Occipital lobe (tissue), 1 donor: ENCODE measurements at regions not wholly inside any gene's neighbourhood (a gene's known extent, or its start where the extent isn't known, plus 50 kb on each side); places are given as distances from the start of the nearest gene placed in this dataset.
"Not testable (repeated sequence)": the region's sequence is repeated elsewhere in the genome, so short reads cannot be mapped to it uniquely, and the experiment has no call there.

Source experiments
- DNase-seq: peaks from one replicate; lab custom pipeline; 2025; lab: John Stamatoyannopoulos, UW

GRCh38 chr18:43714343-43715010 is 437.2 kb upstream of the SYT4 start:
- no peak for DNase-seq

DNA sequence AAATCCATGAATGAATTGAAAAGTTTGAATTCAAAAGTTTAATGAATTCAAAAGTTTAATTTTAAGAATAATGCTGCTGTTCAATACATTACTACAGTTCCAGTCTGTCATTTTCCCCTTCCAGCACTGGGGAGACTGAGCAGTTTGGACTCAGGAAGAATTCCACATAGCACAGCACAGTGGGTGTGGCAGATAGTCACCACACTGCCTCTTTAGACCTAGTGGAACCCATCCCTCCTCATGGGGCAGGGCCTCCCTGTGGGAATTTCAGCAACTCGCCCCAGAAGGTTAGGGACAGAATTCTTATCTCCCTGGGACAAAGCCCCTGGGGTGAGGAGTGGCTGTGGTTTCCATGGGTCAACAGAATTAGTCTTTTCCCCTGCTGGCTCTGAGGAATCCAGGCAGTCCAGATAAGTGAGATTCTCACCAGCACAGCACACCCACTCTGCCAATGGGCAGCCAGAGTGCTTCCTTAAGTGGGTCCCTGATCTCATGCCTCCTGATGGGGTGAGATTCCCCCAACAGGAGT is 442.0 kb upstream of the SYT4 start:
- DNase-seq: no peak

DNA sequence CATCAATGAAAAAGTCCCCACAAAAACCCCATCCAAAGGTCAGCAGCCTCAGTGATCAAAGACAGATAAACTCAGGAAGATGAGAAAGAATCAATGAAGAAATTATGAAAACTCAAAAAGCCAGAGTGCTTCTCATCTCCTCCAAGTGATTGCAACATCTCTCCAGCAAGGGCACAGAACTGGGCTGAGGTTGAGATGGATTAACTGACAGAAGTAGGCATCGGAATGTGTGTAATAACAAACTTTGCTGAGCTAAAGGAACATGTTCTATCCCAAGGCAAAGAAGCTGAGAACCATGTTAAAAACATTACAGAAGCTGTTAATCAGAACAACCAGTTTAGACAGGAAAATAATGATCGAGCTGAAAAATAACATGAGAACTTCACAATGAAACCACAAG is 442.8 kb upstream of the SYT4 start:
- DNase-seq: no peak

GRCh38 chr18:43735570-43735969 is 458.3 kb upstream of the SYT4 start:
- DNase-seq: no peak

GRCh38 chr18:43744960-43745745 is 467.9 kb upstream of the SYT4 start:
- no peak for DNase-seq

- DNase-seq: no peak
These were observed 473.9 kb upstream of the SYT4 start for GRCh38 chr18:43751203-43751602.

DNA sequence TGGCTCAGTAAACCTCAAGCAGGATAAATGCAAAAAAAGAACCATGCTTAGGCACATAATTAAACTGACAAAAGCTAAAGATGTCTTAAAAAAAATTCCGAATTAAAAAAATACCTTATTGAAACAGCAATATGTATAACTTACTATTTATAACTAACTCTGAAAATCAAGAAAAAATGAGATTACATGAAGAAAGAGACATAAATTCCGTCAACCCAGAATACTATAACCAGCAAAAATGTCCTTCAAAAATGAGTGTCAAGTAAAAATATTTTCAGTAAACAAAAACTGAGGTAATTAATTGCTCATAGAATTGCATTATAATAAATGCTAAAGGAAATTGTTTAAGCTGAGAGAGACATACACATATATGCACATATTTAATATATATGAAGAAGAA is 474.5 kb upstream of the SYT4 start:
- no peak for DNase-seq

GRCh38 chr18:43757273-43757672 is 480.0 kb upstream of the SYT4 start:
- DNase-seq: no peak

DNA sequence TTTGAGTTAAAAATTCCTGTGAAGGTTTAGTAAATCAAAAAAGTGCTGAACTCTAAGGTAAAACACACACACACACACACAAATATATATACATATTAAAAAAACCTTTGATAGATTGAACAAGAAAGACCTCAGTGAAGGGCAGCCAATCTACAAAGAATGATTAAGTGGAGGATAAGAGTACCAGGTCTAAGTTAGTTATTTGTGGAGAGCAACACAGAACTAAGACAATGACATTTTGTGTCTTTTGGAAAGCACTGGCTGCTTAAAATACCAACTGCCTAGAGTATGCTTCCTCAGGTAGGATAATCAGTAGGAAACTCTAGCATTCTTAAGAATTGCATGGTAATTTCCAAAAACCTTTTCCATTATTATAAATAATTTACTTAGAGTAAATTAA is 481.4 kb upstream of the SYT4 start:
- no peak for DNase-seq

GRCh38 chr18:43760010-43760409 is 482.7 kb upstream of the SYT4 start:
- no peak for DNase-seq

- DNase-seq: no peak
These were observed 495.6 kb upstream of the SYT4 start for GRCh38 chr18:43772907-43773306.

- no peak for DNase-seq
These were observed 497.2 kb upstream of the SYT4 start for GRCh38 chr18:43774497-43774896.

DNA sequence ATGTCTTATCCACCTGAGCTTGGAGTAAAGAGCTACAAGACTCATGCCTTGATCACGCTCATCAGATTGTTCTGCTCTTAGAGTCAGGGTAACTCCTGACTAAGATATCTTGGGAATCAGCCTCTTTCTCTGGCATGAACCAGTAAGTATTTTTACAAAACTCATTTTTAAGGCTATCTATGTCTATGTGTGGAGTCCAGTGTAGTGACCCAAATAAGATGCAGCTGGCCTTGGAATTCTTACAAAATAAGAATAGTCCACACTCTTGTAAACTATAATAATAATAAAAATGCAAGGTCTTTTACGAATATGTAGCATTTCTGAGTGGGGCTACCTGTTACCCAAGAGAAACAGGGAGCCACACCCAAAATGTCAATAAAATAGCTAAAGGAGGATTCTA is 498.3 kb upstream of the SYT4 start:
- no peak for DNase-seq

DNA sequence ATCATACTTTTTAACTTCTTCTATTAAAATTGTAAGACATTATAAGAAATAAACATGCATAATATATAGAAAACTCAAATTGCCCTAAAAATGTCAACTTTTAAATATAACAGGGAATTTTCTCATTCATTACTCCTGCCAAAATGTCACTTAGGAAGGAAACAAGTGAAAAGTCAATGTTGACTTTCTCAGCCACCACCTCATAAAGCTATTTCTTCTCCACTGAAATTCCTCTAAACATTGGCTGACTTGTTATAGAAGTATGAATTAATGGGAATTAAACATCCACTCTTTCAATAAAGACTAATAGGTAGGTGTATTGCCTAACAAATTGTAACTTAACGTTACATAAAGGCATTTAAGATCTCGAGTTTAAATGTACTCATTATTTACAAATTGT is 499.7 kb upstream of the SYT4 start:
- DNase-seq: no peak

GRCh38 chr18:43777636-43778304 is 500.5 kb upstream of the SYT4 start:
- no peak for DNase-seq

- DNase-seq: no peak
These were observed 503.6 kb upstream of the SYT4 start for GRCh38 chr18:43780782-43781340.

DNA sequence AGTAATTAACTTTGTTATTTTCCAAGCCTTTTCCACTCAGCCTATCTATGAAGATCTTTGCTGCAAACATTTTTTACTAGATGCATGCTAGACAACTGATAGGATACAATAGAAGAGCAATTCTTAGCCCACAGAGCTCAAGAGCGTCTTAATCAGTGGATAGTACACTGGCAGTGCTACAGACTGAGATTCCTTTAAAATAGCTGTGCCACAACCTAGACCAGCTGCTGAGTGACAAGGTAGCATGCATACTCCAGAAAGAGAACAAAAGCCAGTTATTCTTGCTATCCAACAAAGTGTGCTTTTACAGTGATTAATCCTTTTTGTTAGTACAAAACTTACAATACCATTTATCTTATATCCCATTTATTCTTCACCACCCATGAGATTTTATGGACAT is 507.9 kb upstream of the SYT4 start:
- DNase-seq: no peak

DNA sequence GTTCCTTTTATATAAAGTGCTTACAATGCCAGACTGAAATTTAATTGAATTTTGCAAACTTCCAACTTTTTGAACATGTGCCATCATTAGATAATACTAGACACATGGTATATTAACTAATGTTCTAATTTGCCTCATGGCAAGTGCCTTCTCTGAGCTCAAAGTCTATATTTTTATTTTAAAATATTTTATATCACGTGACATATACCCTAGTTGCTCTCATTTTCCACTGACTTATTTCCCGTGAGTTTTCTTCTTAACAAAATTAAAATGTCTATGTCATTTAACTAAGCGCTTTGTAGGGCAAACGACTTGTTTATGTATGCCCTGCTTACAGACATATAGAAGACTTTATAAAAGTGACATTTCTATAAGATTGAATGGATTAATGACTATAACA is 509.6 kb upstream of the SYT4 start:
- DNase-seq: no peak

GRCh38 chr18:43787721-43788120 is 510.4 kb upstream of the SYT4 start:
- DNase-seq: not testable (repeated sequence)

DNA sequence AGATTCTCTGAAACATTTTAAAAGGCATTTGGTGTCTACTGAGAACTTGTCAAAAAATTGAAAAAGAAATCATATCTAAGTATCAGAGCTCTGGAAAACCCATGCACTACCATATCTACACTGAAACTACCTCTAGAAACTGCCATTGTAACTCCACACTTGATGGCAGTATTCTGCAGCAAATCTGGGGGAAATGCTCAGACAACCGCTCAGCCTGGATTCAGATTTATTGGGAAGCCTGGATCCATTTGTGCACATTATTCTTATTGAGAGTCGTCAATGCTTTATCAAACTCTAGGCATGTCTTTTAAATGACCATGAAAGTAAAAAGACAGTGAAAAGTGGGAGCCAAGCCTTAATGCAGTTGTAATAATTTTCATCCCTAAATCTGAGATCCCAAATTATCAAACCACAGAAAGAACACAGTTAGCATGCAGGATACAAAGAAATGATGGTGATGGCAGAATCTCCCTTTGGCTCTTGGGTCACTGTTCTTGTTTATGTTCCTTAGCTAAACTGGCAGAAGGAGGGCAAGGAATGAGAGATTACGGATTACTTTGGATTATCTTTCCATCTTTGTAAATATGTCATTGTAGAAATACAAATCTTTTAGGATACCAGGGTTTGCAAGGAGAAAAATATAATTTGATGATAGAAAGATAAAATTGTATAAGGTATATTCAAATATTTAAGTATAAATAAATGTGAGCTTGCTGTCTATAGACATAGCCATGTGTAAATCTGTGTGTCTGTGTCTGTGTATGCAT is 512.1 kb upstream of the SYT4 start:
- DNase-seq: peak; percentile 7

DNA sequence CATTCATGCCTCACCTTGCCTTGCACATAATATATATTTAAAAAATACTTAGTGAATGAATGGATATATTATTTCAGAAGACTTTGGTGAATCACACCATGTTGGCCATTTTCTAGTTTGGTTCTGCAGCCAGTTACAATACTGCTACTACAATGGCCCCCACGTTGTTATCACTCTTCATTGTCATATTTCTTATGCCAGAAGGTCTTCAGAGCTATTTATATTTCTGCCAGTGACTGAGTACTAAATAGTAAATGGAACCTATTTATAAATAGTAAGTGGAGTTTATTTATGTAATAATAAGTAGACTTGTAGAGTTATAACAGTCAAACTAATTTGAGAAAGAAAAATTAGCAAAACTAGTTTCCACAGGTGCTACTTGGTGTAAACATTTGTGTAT is 516.6 kb upstream of the SYT4 start:
- DNase-seq: no peak
